ENCODE measurements at regions not wholly inside any gene's neighbourhood (a gene's known extent, or its start where the extent isn't known, plus 50 kb on each side); places are given as distances from the start of the nearest gene placed in this dataset.

GRCh38 chr13:61146571-61146970 lies 269.1 kb downstream of the PCDH20 start:
- DNase-seq (ENCODE audit: low read depth in 1 of 2, low spot score in 2 of 2) (no peak), FAIRE-seq (no peak)
- Histone ChIP-seq H4K91ac (replicated peaks; ENCODE audit: insufficient read length, low read length) (no peak overlapping the region), H2BK15ac (ENCODE audit: low read length) (no peak overlapping the region), H3K27ac (ENCODE audit: low read depth, low read length) (no peak overlapping the region), H3K4me2 (ENCODE audit: insufficient read depth in 1 of 2, low read depth in 2 of 2, low read length in 2 of 2) (no peak overlapping the region), H3K9me3 (ENCODE audit: insufficient read depth in 2 of 2, low read depth in 1 of 2, low read length in 1 of 2) (no peaks in the 10 kb centered on the region; a peak in 1 of 4 replicates), H3K9ac (replicated peaks in 1 of 4; ENCODE audit: extremely low read depth in 1 of 4, low read depth in 3 of 4, low read length in 3 of 4) (no peak overlapping the region), H4K8ac (ENCODE audit: extremely low read depth, insufficient read depth, low read length) (no peak overlapping the region), H2BK120ac (replicated peaks; ENCODE audit: low read depth, low read length) (no peak overlapping the region), H2BK12ac (ENCODE audit: low read depth, low read length) (no peak overlapping the region), H4K20me1 (replicated peaks in 1 of 2; ENCODE audit: control insufficient read depth in 1 of 2, insufficient read depth in 2 of 2, low read length in 2 of 2) (no peaks in the 10 kb centered on the region), H3K79me1 (ENCODE audit: low read depth, low read length) (no peaks in the 10 kb centered on the region), H3K23ac (ENCODE audit: insufficient read length) (no peak overlapping the region), H2BK20ac (ENCODE audit: low read length) (no peak overlapping the region), H2BK5ac (ENCODE audit: low read depth, low read length) (no peak overlapping the region), H3K36me3 (ENCODE audit: control insufficient read depth in 2 of 4, insufficient read depth in 4 of 4, low read length in 3 of 4) (no peaks in the 10 kb centered on the region), H3K14ac (ENCODE audit: insufficient read length) (no peak overlapping the region), H2AFZ (ENCODE audit: low read length) (no peak overlapping the region), H3K56ac (replicated peaks; ENCODE audit: insufficient read length, low read depth, low read length) (no peak overlapping the region), H3K79me2 (ENCODE audit: control insufficient read depth in 1 of 2, insufficient read depth in 2 of 2, low read length in 2 of 2) (no peaks in the 10 kb centered on the region), H2AK5ac (ENCODE audit: low read depth, low read length) (no peak overlapping the region), H3K4me3 (ENCODE audit: extremely low read depth in 1 of 4, insufficient read depth in 2 of 4, low read depth in 3 of 4, low read length in 4 of 4) (no peak overlapping the region), H4K5ac (ENCODE audit: insufficient read length, low read depth, low read length) (no peak overlapping the region), H3K23me2 (ENCODE audit: low read depth, low read length) (no peaks in the 10 kb centered on the region), H3K4me1 (replicated peaks in 1 of 4; ENCODE audit: control insufficient read depth in 3 of 4, insufficient read depth in 4 of 4, low read length in 3 of 4) (peaks cover 0 to 2% (median 0%) of the 10 kb centered on the region in 4 experiments; a peak in 1 of 7 replicates), H3K27me3 (replicated peaks in 1 of 4; ENCODE audit: control insufficient read depth in 3 of 4, extremely low read depth in 1 of 4, insufficient read depth in 3 of 4, low read length in 3 of 4) (no peaks in the 10 kb centered on the region), H3K18ac (ENCODE audit: extremely low read depth, low read length) (no peak overlapping the region), H3K4ac (replicated peaks; ENCODE audit: insufficient read length, low read depth, low read length) (no peak overlapping the region)
- ChIA-PET CTCF (ENCODE audit: partially characterized antibody) (interaction anchor here (1.1 to 1.9 kb wide), 3 partner anchors 15 to 109 kb away, joined by 3 to 6 read pairs (median 5); no protein-coding TSS in a partner anchor), POLR2A (ENCODE audit: partially characterized antibody) (no interaction called here)
- WGBS, 2 experiments (ENCODE audit: extremely low coverage in 1 of 2, insufficient coverage in 1 of 2, insufficient read length in 1 of 2, insufficient replicate concordance in 2 of 2, low coverage in 1 of 2, low lambda C conversion rate in 2 of 2, missing lambda C conversion rate in 1 of 2) = 80% methylated on average over 1 of the region's 1 CpG; no CpG with 5 or more reads in 1 of the 2 experiments
- no peak for TF ChIP-seq CREB1 (IDR thresholded peaks at IDR 0.05)
- no peak for TF ChIP-seq POLR2AphosphoS5 (IDR thresholded peaks at IDR 0.05; ENCODE audit: low read depth, low read length)
- no peak for TF ChIP-seq KDM1A (IDR thresholded peaks at IDR 0.05; ENCODE audit: borderline replicate concordance, low read length)
- TF ChIP-seq TAF1 (IDR thresholded peaks at IDR 0.05; ENCODE audit: low read depth, low read length) = no peak
- no peak for TF ChIP-seq POLR2A (IDR thresholded peaks at IDR 0.05; ENCODE audit: control extremely low read depth in 1 of 2, low read depth in 2 of 2, low read length in 2 of 2)
- no peak for TF ChIP-seq SUZ12 (IDR thresholded peaks at IDR 0.05; ENCODE audit: low read length)
- TF ChIP-seq ATF2 (IDR thresholded peaks at IDR 0.05; ENCODE audit: low read length) = no peak
- TF ChIP-seq SRF (IDR thresholded peaks at IDR 0.05; ENCODE audit: low read depth, low read length) = no peak
- no peak for TF ChIP-seq USF2 (IDR thresholded peaks at IDR 0.05; ENCODE audit: low read length)
- no peak for TF ChIP-seq SP1 (IDR thresholded peaks at IDR 0.05; ENCODE audit: low read depth, low read length)
